A673 (cell line): ENCODE measurements at regions not wholly inside any gene's neighbourhood (a gene's known extent, or its start where the extent isn't known, plus 50 kb on each side); places are given as distances from the start of the nearest gene placed in this dataset.

Experiments
- BruUV-seq: library from RNA; stranded (reverse); fragments of 400-500 nt; replicated peaks from 2 replicates; lab custom pipeline; 2021; lab: Mats Ljungman, UMichigan
- CTCF ChIA-PET: fragments of 300-600 bp; sonication (Branson Sonifier 250); formaldehyde crosslinking; loops from one replicate; lab custom pipeline; 2022; ENCODE audit warnings: antibody characterized with exemption; lab: Charles Lee
- POLR2A ChIA-PET: fragments of 300-600 bp; sonication (Branson Sonifier 250); formaldehyde crosslinking; loops from one replicate; lab custom pipeline; 2022; ENCODE audit warnings: antibody characterized with exemption; ENCODE audit not compliant: low non-redundant PET; lab: Charles Lee
- DNase-seq: peaks from one replicate; pipeline ENCODE4 v3.0.0-alpha.2; 2015; ENCODE audit warnings: low spot score
- H3K27ac ChIP-seq: fragments of 200-600 bp; sonication (generic); 2 replicates; pipeline ENCODE4 v1.5.1; 2016; ENCODE audit warnings: mixed run types, low read depth, mild to moderate bottlenecking, mixed read lengths, antibody characterized with exemption, low read length; ENCODE audit not compliant: poor library complexity, severe bottlenecking
- H3K27me3 ChIP-seq: fragments of 200-600 bp; sonication (generic); replicated peaks from 2 replicates; pipeline ENCODE4 v1.6.1; 2017; ENCODE audit warnings: mixed run types, low read depth, mild to moderate bottlenecking, mixed read lengths, antibody characterized with exemption, low read length; ENCODE audit not compliant: insufficient read depth, poor library complexity
- H3K36me3 ChIP-seq: fragments of 200-600 bp; sonication (generic); 2 replicates; pipeline ENCODE4 v1.6.1; 2016; ENCODE audit warnings: mixed run types, mild to moderate bottlenecking, mixed read lengths, antibody characterized with exemption, low read length; ENCODE audit not compliant: insufficient read depth, poor library complexity, severe bottlenecking
- H3K4me1 ChIP-seq: fragments of 200-600 bp; sonication (generic); 2 replicates; pipeline ENCODE4 v1.6.1; 2017; ENCODE audit warnings: mixed run types, mild to moderate bottlenecking, mixed read lengths, antibody characterized with exemption, low read length; ENCODE audit not compliant: insufficient read depth, poor library complexity, severe bottlenecking
- H3K4me3 ChIP-seq: fragments of 200-600 bp; sonication (generic); 2 replicates; pipeline ENCODE4 v1.5.1; 2016; ENCODE audit warnings: low read depth, mixed run types, mild to moderate bottlenecking, mixed read lengths, low read length; ENCODE audit not compliant: poor library complexity, severe bottlenecking
- H3K9me3 ChIP-seq: fragments of 200-600 bp; sonication (generic); 2 replicates; pipeline ENCODE4 v1.6.1; 2016; ENCODE audit warnings: mixed run types, low read depth, mild to moderate bottlenecking, mixed read lengths, antibody characterized with exemption, low read length; ENCODE audit not compliant: poor library complexity, severe bottlenecking
- EZH2 ChIP-seq: fragments of 200-600 bp; sonication (generic); IDR thresholded peaks from 2 replicates; pipeline ENCODE4 v1.6.1; 2017; ENCODE audit warnings: borderline replicate concordance, low read depth, mild to moderate bottlenecking, mixed read lengths, antibody characterized with exemption, low read length; ENCODE audit not compliant: poor library complexity, severe bottlenecking
- intact Hi-C: fragments of 100-400 bp; cut with micrococcal nuclease; formaldehyde crosslinking; loops from one replicate; pipeline ENCODE4 v1.10.0; 2022; ENCODE audit not compliant: unreplicated experiment
- TF ChIP-seq, protein P1 (sequence below): fragments of 300-800, 200-600 bp; sonication (generic); conservative IDR thresholded peaks from 2 replicates; pipeline ENCODE4 v1.5.1; 2017; ENCODE audit warnings: low read depth, mild to moderate bottlenecking, antibody characterized with exemption, low read length, moderate library complexity, mixed read lengths

GRCh38 chr6:111983193-111983592 is 70.7 kb upstream of the CCN6 start:
- no peak for DNase-seq
- H3K27me3 ChIP-seq: no peaks in the 10 kb centered on the region
- no peak overlapping the region for H3K4me3 ChIP-seq
- ChIA-PET CTCF (no interaction called here), POLR2A (no interaction called here)
- no peak overlapping the region for H3K27ac ChIP-seq
- TF ChIP-seq, protein P1, sequence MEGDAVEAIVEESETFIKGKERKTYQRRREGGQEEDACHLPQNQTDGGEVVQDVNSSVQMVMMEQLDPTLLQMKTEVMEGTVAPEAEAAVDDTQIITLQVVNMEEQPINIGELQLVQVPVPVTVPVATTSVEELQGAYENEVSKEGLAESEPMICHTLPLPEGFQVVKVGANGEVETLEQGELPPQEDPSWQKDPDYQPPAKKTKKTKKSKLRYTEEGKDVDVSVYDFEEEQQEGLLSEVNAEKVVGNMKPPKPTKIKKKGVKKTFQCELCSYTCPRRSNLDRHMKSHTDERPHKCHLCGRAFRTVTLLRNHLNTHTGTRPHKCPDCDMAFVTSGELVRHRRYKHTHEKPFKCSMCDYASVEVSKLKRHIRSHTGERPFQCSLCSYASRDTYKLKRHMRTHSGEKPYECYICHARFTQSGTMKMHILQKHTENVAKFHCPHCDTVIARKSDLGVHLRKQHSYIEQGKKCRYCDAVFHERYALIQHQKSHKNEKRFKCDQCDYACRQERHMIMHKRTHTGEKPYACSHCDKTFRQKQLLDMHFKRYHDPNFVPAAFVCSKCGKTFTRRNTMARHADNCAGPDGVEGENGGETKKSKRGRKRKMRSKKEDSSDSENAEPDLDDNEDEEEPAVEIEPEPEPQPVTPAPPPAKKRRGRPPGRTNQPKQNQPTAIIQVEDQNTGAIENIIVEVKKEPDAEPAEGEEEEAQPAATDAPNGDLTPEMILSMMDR: no peak
- no peak for TF ChIP-seq EZH2
- BruUV-seq: no TSS peak
- intact Hi-C loops: loop anchor here (10.0 kb wide), 1 partner anchor 58 kb away; no protein-coding TSS in a partner anchor
- H3K9me3 ChIP-seq: no peaks in the 10 kb centered on the region
- H3K4me1 ChIP-seq: no peaks in the 10 kb centered on the region
- H3K36me3 ChIP-seq: no peaks in the 10 kb centered on the region

DNA sequence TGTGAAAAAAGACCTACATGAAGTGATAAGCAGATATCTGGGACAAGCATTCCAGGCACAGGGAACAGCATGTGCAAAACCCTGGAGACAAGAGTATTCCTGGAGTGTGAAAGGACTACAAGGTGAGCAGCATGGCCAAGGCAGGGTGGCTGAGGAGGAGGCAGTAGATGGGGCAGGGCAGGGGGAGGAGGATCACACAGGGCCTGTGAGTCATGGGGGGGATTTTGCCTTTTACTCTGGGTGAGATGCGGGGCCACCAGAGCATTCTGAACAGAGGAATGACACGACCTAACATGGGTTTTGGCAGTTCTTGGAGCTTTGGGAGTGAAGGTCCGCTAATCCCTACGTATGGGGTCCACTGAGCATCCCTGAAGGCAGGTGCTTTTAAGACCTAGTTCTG is 69.8 kb upstream of the CCN6 start:
- H3K36me3 ChIP-seq: no peaks in the 10 kb centered on the region
- no peak overlapping the region for H3K27ac ChIP-seq
- no peaks in the 10 kb centered on the region for H3K27me3 ChIP-seq
- H3K4me1 ChIP-seq: no peaks in the 10 kb centered on the region
- H3K9me3 ChIP-seq: no peaks in the 10 kb centered on the region
- POLR2A ChIA-PET: no interaction called here
- TF ChIP-seq, protein P1: no peak
- TF ChIP-seq EZH2: no peak
- DNase-seq: no peak
- CTCF ChIA-PET: no interaction called here
- H3K4me3 ChIP-seq: no peak overlapping the region
- no TSS peak for BruUV-seq
- intact Hi-C loops: loop anchor here (10.0 kb wide), 1 partner anchor 59 kb away; no protein-coding TSS in a partner anchor

- no peaks in the 10 kb centered on the region for H3K36me3 ChIP-seq
- H3K4me3 ChIP-seq: no peak overlapping the region
- intact Hi-C loops: loop anchor here (10.0 kb wide), 1 partner anchor 60 kb away; no protein-coding TSS in a partner anchor
- no peak overlapping the region for H3K27ac ChIP-seq
- CTCF ChIA-PET: no interaction called here
- H3K9me3 ChIP-seq: no peaks in the 10 kb centered on the region
- no peaks in the 10 kb centered on the region for H3K27me3 ChIP-seq
- BruUV-seq: no TSS peak
- POLR2A ChIA-PET: no interaction called here
- DNase-seq: no peak
- no peaks in the 10 kb centered on the region for H3K4me1 ChIP-seq
- TF ChIP-seq, protein P1: no peak
- TF ChIP-seq EZH2: no peak
Measured at GRCh38 chr6:111984516-111985201, 69.2 kb upstream of the CCN6 start.
